ENCODE measurements at regions not wholly inside any gene's neighbourhood (a gene's known extent, or its start where the extent isn't known, plus 50 kb on each side); places are given as distances from the start of the nearest gene placed in this dataset.

GRCh38 chr2:167480232-167480985, 592.1 kb downstream of the XIRP2 start:
- TF ChIP-seq GTF2F1 (IDR thresholded peaks at IDR 0.05; ENCODE audit: borderline replicate concordance, low read depth, low read length), result no peak
- no peak for TF ChIP-seq KDM1A (IDR thresholded peaks at IDR 0.05; ENCODE audit: borderline replicate concordance, low read length)
- no peak for TF ChIP-seq SP1 (IDR thresholded peaks at IDR 0.05; ENCODE audit: low read depth, low read length)
- TF ChIP-seq CHD1 (IDR thresholded peaks at IDR 0.05; ENCODE audit: low read depth, low read length), result no peak
- no peak for TF ChIP-seq POLR2A (IDR thresholded peaks at IDR 0.05; ENCODE audit: control extremely low read depth in 1 of 2, low read depth in 2 of 2, low read length in 2 of 2)
- no peak for TF ChIP-seq TBP (IDR thresholded peaks at IDR 0.05; ENCODE audit: low read depth, low read length)
- TF ChIP-seq MAX (IDR thresholded peaks at IDR 0.05), result no peak
- no peak for TF ChIP-seq TAF1 (IDR thresholded peaks at IDR 0.05; ENCODE audit: low read depth, low read length)
- DNase-seq (ENCODE audit: low read depth in 1 of 2, low spot score in 2 of 2) (peak in 1 of 2 experiments; percentile 48), FAIRE-seq (no peak)
- no peaks in the 10 kb centered on the region for H3K27me3 ChIP-seq (replicated peaks in 1 of 4; ENCODE audit: control insufficient read depth in 3 of 4, extremely low read depth in 1 of 4, insufficient read depth in 3 of 4, low read length in 3 of 4)
- peak overlapping the region; percentile 73; the same call in 1 of the 2 replicates for H2BK15ac ChIP-seq (ENCODE audit: low read length)
- H2BK12ac ChIP-seq (ENCODE audit: low read depth, low read length), result peak overlapping the region; percentile 94; the same call in 1 of the 2 replicates
- H3K14ac ChIP-seq (ENCODE audit: insufficient read length), result no peak overlapping the region
- peaks cover 2% of the 10 kb centered on the region; the same call in 1 of the 2 replicates for H3K79me1 ChIP-seq (ENCODE audit: low read depth, low read length)
- no peak overlapping the region for H2BK120ac ChIP-seq (replicated peaks; ENCODE audit: low read depth, low read length)
- H3K4me1 ChIP-seq (replicated peaks in 1 of 4; ENCODE audit: control insufficient read depth in 3 of 4, insufficient read depth in 4 of 4, low read length in 3 of 4), result peaks cover 2 to 25% (median 14%) of the 10 kb centered on the region in 4 experiments
- H2AFZ ChIP-seq (ENCODE audit: low read length), result no peak overlapping the region
- peak overlapping the region in 1 of 2 experiments; percentile 66; a peak in 2 of 4 replicates for H3K4me2 ChIP-seq (ENCODE audit: insufficient read depth in 1 of 2, low read depth in 2 of 2, low read length in 2 of 2)
- peak overlapping the region; percentile 28 for H2AK5ac ChIP-seq (ENCODE audit: low read depth, low read length)
- no peak overlapping the region for H2BK20ac ChIP-seq (ENCODE audit: low read length)
- no peaks in the 10 kb centered on the region for H3K36me3 ChIP-seq (ENCODE audit: control insufficient read depth in 2 of 4, insufficient read depth in 4 of 4, low read length in 3 of 4)
- no peak overlapping the region for H4K8ac ChIP-seq (ENCODE audit: extremely low read depth, insufficient read depth, low read length)
- H3K4me3 ChIP-seq (ENCODE audit: extremely low read depth in 1 of 4, insufficient read depth in 2 of 4, low read depth in 3 of 4, low read length in 4 of 4), result no peak overlapping the region
- no peak overlapping the region for H3K56ac ChIP-seq (replicated peaks; ENCODE audit: insufficient read length, low read depth, low read length)
- H3K23ac ChIP-seq (ENCODE audit: insufficient read length), result no peak overlapping the region
- no peak overlapping the region for H3K9ac ChIP-seq (replicated peaks in 1 of 4; ENCODE audit: extremely low read depth in 1 of 4, low read depth in 3 of 4, low read length in 3 of 4)
- WGBS, 2 experiments (ENCODE audit: extremely low coverage in 1 of 2, insufficient coverage in 1 of 2, insufficient read length in 1 of 2, insufficient replicate concordance in 2 of 2, low coverage in 1 of 2, low lambda C conversion rate in 2 of 2, missing lambda C conversion rate in 1 of 2), result 83% methylated on average over 6 of the region's 6 CpGs; no CpG with 5 or more reads in 1 of the 2 experiments
- no peaks in the 10 kb centered on the region for H3K9me3 ChIP-seq (ENCODE audit: insufficient read depth in 2 of 2, low read depth in 1 of 2, low read length in 1 of 2)
- H4K5ac ChIP-seq (ENCODE audit: insufficient read length, low read depth, low read length), result no peak overlapping the region
- ChIA-PET CTCF (ENCODE audit: partially characterized antibody) (interaction anchor here (1.1 to 1.7 kb wide), 3 partner anchors 9 to 70 kb away, joined by 3 to 5 read pairs (median 4); no protein-coding TSS in a partner anchor), POLR2A (ENCODE audit: partially characterized antibody) (interaction anchor here (0.8 to 1.7 kb wide), 3 partner anchors 8 to 15 kb away, joined by 3 to 5 read pairs (median 3); no protein-coding TSS in a partner anchor)
- no peak overlapping the region for H3K4ac ChIP-seq (replicated peaks; ENCODE audit: insufficient read length, low read depth, low read length)
- no peaks in the 10 kb centered on the region for H3K23me2 ChIP-seq (ENCODE audit: low read depth, low read length)
- peaks cover 0 to 2% of the 10 kb centered on the region in 2 experiments for H4K20me1 ChIP-seq (replicated peaks in 1 of 2; ENCODE audit: control insufficient read depth in 1 of 2, insufficient read depth in 2 of 2, low read length in 2 of 2)
- peak overlapping the region; percentile 73 for H2BK5ac ChIP-seq (ENCODE audit: low read depth, low read length)
- peak overlapping the region; percentile 15 for H3K18ac ChIP-seq (ENCODE audit: extremely low read depth, low read length)
- H3K27ac ChIP-seq (ENCODE audit: low read depth, low read length), result peak overlapping the region; percentile 57; the same call in 1 of the 2 replicates
- no peak overlapping the region for H4K91ac ChIP-seq (replicated peaks; ENCODE audit: insufficient read length, low read length)
- peaks cover 0 to 64% of the 10 kb centered on the region in 2 experiments; a peak in 2 of 4 replicates for H3K79me2 ChIP-seq (ENCODE audit: control insufficient read depth in 1 of 2, insufficient read depth in 2 of 2, low read length in 2 of 2)
